Lower leg skin (tissue), 3 donors: ENCODE measurements at regions not wholly inside any gene's neighbourhood (a gene's known extent, or its start where the extent isn't known, plus 50 kb on each side); places are given as distances from the start of the nearest gene placed in this dataset.

Experiments
- CTCF ChIP-seq, 3 donors: fragments of 450-650 bp; IDR thresholded peaks; one replicate each; pipeline ENCODE4 v1.5.1; 2016; ENCODE audit warnings: antibody characterized with exemption in 3 of 3, mild to moderate bottlenecking in 3 of 3, moderate library complexity in 2 of 3
- POLR2A ChIP-seq, 2 donors: fragments of 450-650 bp; IDR thresholded peaks; one replicate each; pipeline ENCODE4 v1.6.1; 2016 to 2017; ENCODE audit warnings: antibody characterized with exemption in 2 of 2, mild to moderate bottlenecking in 1 of 2, moderate library complexity in 1 of 2

- TF ChIP-seq CTCF (IDR thresholded peaks at IDR 0.05) (no peak), POLR2A (IDR thresholded peaks at IDR 0.05) (no peak)
These were observed 204.1 kb downstream of the INSC start for GRCh38 chr11:15318814-15319213.
